ENCODE measurements at regions not wholly inside any gene's neighbourhood (a gene's known extent, or its start where the extent isn't known, plus 50 kb on each side); places are given as distances from the start of the nearest gene placed in this dataset.

- DNase-seq = no peak
These were observed 56.1 kb upstream of the PIP5K1B start for GRCh38 chr9:68648971-68649370.

GRCh38 chr9:68651280-68651893 lies 53.7 kb upstream of the PIP5K1B start:
- no peak for DNase-seq

GRCh38 chr9:68653141-68653595 lies 51.9 kb upstream of the PIP5K1B start:
- DNase-seq = no peak

- no peak for DNase-seq
These were observed 51.0 kb upstream of the PIP5K1B start for GRCh38 chr9:68654075-68654474.

All from NCI-H2081 (cell line).